Liver (tissue), 8 donors: ENCODE measurements at regions not wholly inside any gene's neighbourhood (a gene's known extent, or its start where the extent isn't known, plus 50 kb on each side); places are given as distances from the start of the nearest gene placed in this dataset.

Source experiments
- DNase-seq: peaks from one replicate; pipeline ENCODE4 v3.0.0-alpha.2; 2017; ENCODE audit warnings: low spot score
- H3K27ac ChIP-seq, 2 donors: one replicate each; pipeline ENCODE4 v1.7.0; 2013; ENCODE audit warnings: inconsistent platforms in 2 of 2, low read length in 2 of 2, control low read depth in 1 of 2, low read depth in 1 of 2, mild to moderate bottlenecking in 1 of 2
- H3K27me3 ChIP-seq, 4 donors: one replicate each; pipeline versions ENCODE4 v1.6.1 to v1.7.0; 2013; ENCODE audit warnings: low read length in 3 of 4, inconsistent platforms in 1 of 4, mild to moderate bottlenecking in 1 of 4, moderate library complexity in 1 of 4; ENCODE audit not compliant: control insufficient read depth in 4 of 4, insufficient read depth in 4 of 4
- H3K36me3 ChIP-seq, 4 donors: one replicate each; pipeline versions ENCODE4 v1.6.1 to v1.7.0; 2013; ENCODE audit warnings: low read length in 3 of 4, mild to moderate bottlenecking in 3 of 4, low read depth in 1 of 4, moderate library complexity in 1 of 4; ENCODE audit not compliant: control insufficient read depth in 4 of 4, insufficient read depth in 3 of 4
- H3K4me1 ChIP-seq, 4 donors: one replicate each; pipeline versions ENCODE4 v1.6.1 to v1.7.0; 2013; ENCODE audit warnings: low read length in 3 of 4, mild to moderate bottlenecking in 3 of 4, moderate library complexity in 1 of 4; ENCODE audit not compliant: control insufficient read depth in 4 of 4, insufficient read depth in 4 of 4
- H3K4me3 ChIP-seq, 3 donors: one replicate each; pipeline versions ENCODE4 v1.6.1 to v1.7.0; 2013; ENCODE audit warnings: low read length in 3 of 3, control low read depth in 1 of 3, low read depth in 1 of 3, mild to moderate bottlenecking in 1 of 3
- H3K9ac ChIP-seq, 2 donors: one replicate each; pipeline ENCODE4 v1.7.0; 2013; ENCODE audit warnings: low read length in 2 of 2, mild to moderate bottlenecking in 2 of 2, moderate library complexity in 2 of 2, control low read depth in 1 of 2, low read depth in 1 of 2
- H3K9me3 ChIP-seq, 4 donors: one replicate each; pipeline versions ENCODE4 v1.6.1 to v1.7.0; 2013; ENCODE audit warnings: low read length in 3 of 4; ENCODE audit not compliant: control insufficient read depth in 4 of 4
- ATF3 ChIP-seq: IDR thresholded peaks from 2 replicates; pipeline ENCODE4 v1.6.1; 2016; ENCODE audit warnings: antibody characterized with exemption
- CTCF ChIP-seq: fragments of 150-350 bp; IDR thresholded peaks from 2 replicates; pipeline ENCODE4 v1.5.1; 2017; ENCODE audit warnings: improper control_type of control experiment, low read depth, low read length; ENCODE audit not compliant: missing input control
- FOXA1 ChIP-seq: IDR thresholded peaks from 2 replicates; pipeline ENCODE4 v1.6.1; 2016; ENCODE audit warnings: antibody characterized with exemption
- GABPA ChIP-seq, 2 donors: IDR thresholded peaks in 1 of 2; conservative IDR thresholded peaks in 1 of 2; 2 replicates each; pipeline ENCODE4 v1.6.1; 2016; ENCODE audit warnings: antibody characterized with exemption in 2 of 2, mild to moderate bottlenecking in 1 of 2, moderate library complexity in 1 of 2
- HNF4A ChIP-seq, 2 donors: conservative IDR thresholded peaks; 2 replicates each; pipeline ENCODE4 v1.6.1; 2016; ENCODE audit warnings: antibody characterized with exemption in 2 of 2, mild to moderate bottlenecking in 2 of 2
- HNF4G ChIP-seq: IDR thresholded peaks from 2 replicates; pipeline ENCODE4 v1.6.1; 2016; ENCODE audit warnings: antibody characterized with exemption
- JUND ChIP-seq, 2 donors: IDR thresholded peaks; 2 replicates each; pipeline ENCODE4 v1.6.1; 2016; ENCODE audit warnings: antibody characterized with exemption in 2 of 2
- MAX ChIP-seq: IDR thresholded peaks from 2 replicates; pipeline ENCODE4 v1.6.1; 2016; ENCODE audit warnings: antibody characterized with exemption
- NR2F2 ChIP-seq: IDR thresholded peaks from 2 replicates; pipeline ENCODE4 v1.6.1; 2016; ENCODE audit warnings: antibody characterized with exemption
- RAD21 ChIP-seq, 2 donors: IDR thresholded peaks; 2 replicates each; pipeline ENCODE4 v1.6.1; 2016; ENCODE audit warnings: antibody characterized with exemption in 2 of 2, mild to moderate bottlenecking in 2 of 2
- RXRA ChIP-seq, 2 donors: IDR thresholded peaks; 2 replicates each; pipeline ENCODE4 v1.6.1; 2017 to 2018; ENCODE audit warnings: antibody characterized with exemption in 2 of 2, mild to moderate bottlenecking in 1 of 2
- TAF1 ChIP-seq: conservative IDR thresholded peaks from 2 replicates; pipeline ENCODE4 v1.6.1; 2016; ENCODE audit warnings: antibody characterized with exemption, mild to moderate bottlenecking
- YY1 ChIP-seq: IDR thresholded peaks from 2 replicates; pipeline ENCODE4 v1.6.1; 2016; ENCODE audit warnings: antibody characterized with exemption, mild to moderate bottlenecking
- ZBTB33 ChIP-seq: IDR thresholded peaks from 2 replicates; pipeline ENCODE4 v1.6.1; 2016; ENCODE audit warnings: antibody characterized with exemption
- WGBS: extraction: QIAGEN DNeasy Blood & Tissue Kit; methylation state at CpG from one replicate; pipeline ENCODE4 v1.1.7; 2013; 5-methylcytosine and 5-hydroxymethylcytosine counted together
- donor health status: healthy.
- donor health status: healthy.
- donor health status: healthy.
- donor health status: healthy.
- donor health status: healthy.

GRCh38 chr4:183765251-183765911, 106.3 kb downstream of the TRAPPC11 start:
- no peaks in the 10 kb centered on the region for H3K9me3 ChIP-seq
- WGBS = 69% methylated on average over 18 of the region's 18 CpGs
- H3K27me3 ChIP-seq = no peaks in the 10 kb centered on the region
- H3K4me1 ChIP-seq = no peaks in the 10 kb centered on the region
- no peak overlapping the region for H3K9ac ChIP-seq
- no peak overlapping the region for H3K27ac ChIP-seq
- no peaks in the 10 kb centered on the region for H3K36me3 ChIP-seq
- TF ChIP-seq ATF3 = no peak
- TF ChIP-seq HNF4A (conservative IDR thresholded peaks at IDR 0.05) = no peak
- TF ChIP-seq RXRA (IDR thresholded peaks at IDR 0.05) = no peak
- TF ChIP-seq TAF1 = no peak
- no peak for TF ChIP-seq CTCF
- TF ChIP-seq NR2F2 = no peak
- TF ChIP-seq HNF4G = no peak
- no peak for TF ChIP-seq GABPA (IDR thresholded peaks at IDR 0.05 in 1 of 2, conservative IDR thresholded peaks at IDR 0.05 in 1 of 2)
- TF ChIP-seq ZBTB33 = no peak
- no peak for TF ChIP-seq MAX
- no peak for DNase-seq
- no peak overlapping the region for H3K4me3 ChIP-seq

GRCh38 chr4:183766140-183766539, 107.0 kb downstream of the TRAPPC11 start:
- Histone ChIP-seq H3K4me3 (no peak overlapping the region), H3K9ac (no peak overlapping the region), H3K36me3 (no peaks in the 10 kb centered on the region), H3K27me3 (no peaks in the 10 kb centered on the region), H3K4me1 (no peaks in the 10 kb centered on the region), H3K9me3 (no peaks in the 10 kb centered on the region), H3K27ac (peak overlapping the region in 1 of 2 donors; percentile 30)
- WGBS = 85% methylated on average over 12 of the region's 12 CpGs
- TF ChIP-seq GABPA (IDR thresholded peaks at IDR 0.05 in 1 of 2, conservative IDR thresholded peaks at IDR 0.05 in 1 of 2) = no peak
- no peak for TF ChIP-seq RAD21 (IDR thresholded peaks at IDR 0.05)
- no peak for DNase-seq

GRCh38 chr4:183770906-183771305, 111.8 kb downstream of the TRAPPC11 start:
- H3K4me3 ChIP-seq = no peak overlapping the region
- H3K27ac ChIP-seq = no peak overlapping the region
- H3K9ac ChIP-seq = no peak overlapping the region
- H3K27me3 ChIP-seq = no peaks in the 10 kb centered on the region
- TF ChIP-seq JUND (IDR thresholded peaks at IDR 0.05) = no peak
- TF ChIP-seq FOXA1 = no peak
- TF ChIP-seq NR2F2 = no peak
- TF ChIP-seq ATF3 = no peak
- no peak for TF ChIP-seq CTCF
- TF ChIP-seq HNF4G = no peak
- no peak for TF ChIP-seq YY1
- no peak for TF ChIP-seq MAX
- no peaks in the 10 kb centered on the region for H3K9me3 ChIP-seq
- no peak for DNase-seq
- 67% methylated on average over 7 of the region's 7 CpGs for WGBS
- H3K36me3 ChIP-seq = no peaks in the 10 kb centered on the region
- H3K4me1 ChIP-seq = no peaks in the 10 kb centered on the region
